Thyroid gland (tissue), 4 donors: ENCODE measurements at regions not wholly inside any gene's neighbourhood (a gene's known extent, or its start where the extent isn't known, plus 50 kb on each side); places are given as distances from the start of the nearest gene placed in this dataset.

Experiments used
- CTCF ChIP-seq, 6 experiments: fragments of 200-600 bp in 3 of 6; fragments of 450-650 bp in 3 of 6; sonication (generic) in 3 of 6; IDR thresholded peaks; one replicate each; pipeline ENCODE4 v1.5.1; 2016 to 2019; ENCODE audit warnings: antibody characterized with exemption in 6 of 6, mild to moderate bottlenecking in 2 of 6, inconsistent platforms in 1 of 6, moderate library complexity in 1 of 6
- POLR2A ChIP-seq, 2 donors: fragments of 450-650 bp; IDR thresholded peaks; one replicate each; pipeline ENCODE4 v1.6.1; 2017; ENCODE audit warnings: antibody characterized with exemption in 2 of 2, mild to moderate bottlenecking in 2 of 2, moderate library complexity in 1 of 2

GRCh38 chr4:20603671-20604313 lies 96.5 kb upstream of the PACRGL start:
- TF ChIP-seq POLR2A (IDR thresholded peaks at IDR 0.05) (no peak), CTCF (IDR thresholded peaks at IDR 0.05) (no peak)
